T-helper 1 cell (primary cell): ENCODE measurements at regions not wholly inside any gene's neighbourhood (a gene's known extent, or its start where the extent isn't known, plus 50 kb on each side); places are given as distances from the start of the nearest gene placed in this dataset.

ENCODE experiments used
- DNase-seq, 5 donors: peaks; one replicate each; pipeline ENCODE4 v3.0.0-alpha.2; 2012 to 2020

DNA sequence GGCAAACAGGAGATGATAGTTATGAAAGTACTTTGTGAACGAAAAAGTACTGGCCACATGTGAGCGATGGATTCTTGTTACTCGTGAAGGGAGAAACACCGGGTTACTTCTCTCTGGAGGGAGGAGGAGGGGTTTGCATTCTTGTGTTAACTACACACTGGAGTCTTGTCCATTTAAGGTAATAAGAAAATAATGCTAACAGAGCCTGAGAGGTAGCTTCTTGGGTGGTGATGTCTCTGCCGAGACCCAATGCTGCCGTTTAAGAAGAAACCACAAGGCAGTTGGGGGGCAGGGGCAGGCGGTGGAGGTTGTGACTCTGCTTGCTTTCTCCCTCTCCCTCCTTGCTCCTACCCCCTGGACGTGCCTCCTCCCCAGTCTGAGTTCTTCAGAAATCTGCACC lies 100.9 kb upstream of the ROPN1 start:
- no peak for DNase-seq

DNA sequence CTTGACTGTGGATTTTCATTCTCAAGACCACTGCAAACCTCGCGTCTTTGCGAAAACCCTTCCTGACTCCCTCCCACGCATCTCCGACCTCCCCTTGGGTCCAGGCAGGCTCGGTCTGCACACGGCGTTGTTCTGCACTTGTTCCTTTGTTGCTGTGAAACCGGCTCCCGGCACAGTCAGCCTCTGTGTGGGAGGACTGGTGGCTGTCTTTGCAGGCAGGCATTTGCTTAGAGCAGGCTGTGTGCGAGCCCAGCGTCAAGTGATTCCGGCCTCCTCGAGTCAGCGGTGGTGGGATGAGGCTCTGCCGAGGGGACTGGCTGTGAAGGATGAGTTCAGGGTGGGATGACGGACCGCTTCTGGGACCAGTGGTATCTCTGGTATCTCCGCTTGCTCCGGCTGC lies 102.6 kb upstream of the ROPN1 start:
- DNase-seq: no peak

DNA sequence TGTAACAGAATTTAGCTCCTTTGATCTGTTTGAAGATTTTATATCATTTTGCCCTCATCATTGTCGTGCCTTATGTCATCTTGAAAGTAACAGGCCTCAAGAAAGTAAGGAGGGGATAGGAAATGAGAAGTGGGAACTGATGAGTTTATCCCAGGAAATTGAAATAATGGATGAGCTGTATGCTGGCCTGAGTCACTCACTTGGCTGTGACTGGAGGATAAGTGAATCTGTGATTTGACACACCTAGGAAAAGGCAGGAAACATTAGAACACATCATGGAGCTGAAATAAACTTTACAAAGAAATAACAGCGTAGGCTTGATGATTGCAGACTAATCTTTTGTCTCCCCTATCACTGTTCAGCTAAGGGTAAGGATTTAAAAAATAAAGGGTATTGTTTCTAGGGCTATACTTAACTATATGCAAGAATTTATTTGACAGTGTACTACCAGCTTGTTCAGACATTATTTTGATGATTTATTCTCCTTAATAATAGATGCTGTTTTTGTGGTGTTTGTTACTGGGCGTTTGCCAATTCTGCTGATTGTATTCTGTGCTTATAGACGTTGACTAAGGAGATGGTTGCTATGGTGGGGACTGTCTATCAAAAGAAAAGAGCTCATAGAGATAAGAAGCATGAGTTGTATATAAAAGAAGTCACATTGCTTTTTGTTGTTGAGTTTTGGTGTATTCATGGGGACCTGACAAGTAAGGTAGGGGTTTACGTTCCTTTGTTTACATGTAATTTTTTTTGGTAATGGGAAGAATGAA lies 105.6 kb upstream of the ROPN1 start:
- DNase-seq: no peak

DNA sequence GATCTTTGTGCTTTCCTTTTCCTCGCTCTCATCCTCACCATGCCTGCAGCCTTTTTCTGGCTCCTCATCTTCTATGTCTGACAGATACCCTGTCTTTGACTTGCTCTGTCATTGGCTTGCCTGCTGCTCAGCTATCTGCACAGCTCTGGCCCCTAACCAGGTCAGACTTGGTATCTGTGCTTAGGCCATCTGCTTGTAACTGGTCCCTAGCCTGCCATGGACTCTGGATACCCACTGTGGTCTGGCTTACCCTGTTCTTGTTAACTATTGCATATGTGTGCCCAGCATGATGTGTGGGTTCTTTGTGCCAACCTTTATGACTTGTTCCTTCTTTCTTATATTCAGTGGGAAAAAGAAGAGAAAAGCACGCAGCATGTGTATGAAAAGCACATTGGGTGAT lies 109.7 kb upstream of the ROPN1 start:
- no peak for DNase-seq

DNA sequence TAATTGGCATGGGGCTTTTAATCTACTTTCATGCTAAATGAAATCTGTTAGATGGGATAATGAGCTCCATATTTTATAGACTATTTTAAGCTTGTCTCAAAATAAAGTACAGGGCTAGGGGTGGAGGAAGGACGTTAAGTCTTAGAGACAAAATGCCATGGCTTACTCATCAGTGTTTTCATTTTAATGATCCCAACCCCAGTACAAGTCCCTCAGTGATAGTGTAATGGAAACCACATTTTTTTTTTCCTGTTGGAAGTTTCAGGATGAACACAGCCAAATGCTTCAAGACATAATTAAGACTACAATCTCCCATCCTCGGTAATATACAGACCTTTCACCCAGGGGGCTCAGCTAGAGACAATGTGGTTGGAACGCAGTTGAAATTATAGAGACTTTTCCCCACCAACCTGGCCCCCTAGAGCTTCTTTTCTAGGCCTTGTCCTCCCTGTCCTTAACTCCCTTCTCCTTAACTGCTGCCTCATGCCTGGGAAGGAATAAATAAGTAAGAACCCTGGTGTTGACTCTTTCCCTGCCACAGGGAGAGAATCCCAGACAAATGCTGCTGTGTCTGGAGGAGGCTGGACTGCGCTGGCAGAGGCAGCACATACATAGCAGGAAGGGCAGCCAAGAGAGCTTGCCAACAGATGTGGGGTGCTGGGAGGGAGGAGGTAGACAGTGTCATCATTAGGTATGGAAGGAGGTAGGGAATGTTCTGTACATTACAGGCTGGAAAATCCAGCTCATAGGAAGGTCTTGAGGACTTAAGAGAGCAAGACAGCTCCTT lies 115.4 kb upstream of the ROPN1 start:
- no peak for DNase-seq

DNA sequence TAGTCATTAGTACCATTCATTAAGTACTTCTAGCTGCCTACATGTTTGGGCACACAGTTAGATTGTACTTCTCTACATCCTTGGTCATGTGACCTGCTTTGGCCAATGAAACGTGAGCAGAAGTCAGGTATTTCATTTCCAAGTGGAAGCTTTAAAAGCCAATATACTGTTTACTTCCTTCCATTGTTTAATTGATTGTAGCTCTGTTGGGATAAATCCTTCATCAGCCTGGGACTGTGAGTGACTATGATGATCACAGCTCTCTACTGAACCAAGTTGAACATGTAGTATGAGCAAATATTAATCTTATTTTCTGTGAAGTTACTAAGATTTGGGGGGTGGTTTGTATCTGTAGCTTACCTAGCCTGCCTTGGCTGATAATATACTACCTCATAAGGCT lies 116.5 kb upstream of the ROPN1 start:
- DNase-seq: no peak

DNA sequence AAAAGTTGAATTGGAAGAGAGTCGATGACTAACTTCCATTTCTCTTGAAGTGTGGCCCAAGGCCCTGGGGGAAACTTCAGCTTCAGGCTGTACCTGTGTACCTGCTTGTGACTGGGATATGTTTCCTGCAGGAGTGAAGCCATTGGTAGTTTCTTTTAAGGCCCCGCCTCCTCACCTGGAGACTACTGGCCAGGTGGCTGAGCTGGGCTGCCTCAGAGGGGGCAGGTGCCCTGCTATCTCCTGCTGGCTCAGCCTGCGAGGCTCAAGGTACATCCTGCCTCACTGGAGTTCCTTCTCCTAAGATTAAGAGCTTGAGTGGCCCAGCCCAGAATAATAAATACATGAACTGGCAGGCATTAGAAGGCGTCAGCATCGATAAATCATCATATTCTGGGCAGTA lies 121.6 kb upstream of the ROPN1 start:
- no peak for DNase-seq

DNA sequence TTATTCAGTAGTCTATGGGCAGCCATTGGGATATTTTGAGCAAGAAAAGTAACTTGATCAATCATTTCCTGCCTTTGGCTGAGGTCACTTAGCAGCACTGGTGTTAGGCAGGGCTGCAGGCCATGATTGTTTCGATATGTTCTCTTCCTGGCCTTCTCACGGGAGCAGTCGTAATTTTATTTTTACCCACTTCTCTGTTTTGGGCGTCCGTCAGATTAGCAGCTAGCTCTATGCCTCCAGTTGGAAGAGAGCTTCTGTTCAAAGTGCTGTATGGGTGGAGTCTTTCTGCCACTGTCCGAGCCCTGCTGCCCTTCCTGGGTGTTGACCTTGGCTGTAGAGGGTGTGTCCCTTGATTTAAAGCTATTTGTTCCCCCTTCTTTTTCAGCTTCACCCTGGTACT lies 123.4 kb upstream of the ROPN1 start:
- DNase-seq: no peak

DNA sequence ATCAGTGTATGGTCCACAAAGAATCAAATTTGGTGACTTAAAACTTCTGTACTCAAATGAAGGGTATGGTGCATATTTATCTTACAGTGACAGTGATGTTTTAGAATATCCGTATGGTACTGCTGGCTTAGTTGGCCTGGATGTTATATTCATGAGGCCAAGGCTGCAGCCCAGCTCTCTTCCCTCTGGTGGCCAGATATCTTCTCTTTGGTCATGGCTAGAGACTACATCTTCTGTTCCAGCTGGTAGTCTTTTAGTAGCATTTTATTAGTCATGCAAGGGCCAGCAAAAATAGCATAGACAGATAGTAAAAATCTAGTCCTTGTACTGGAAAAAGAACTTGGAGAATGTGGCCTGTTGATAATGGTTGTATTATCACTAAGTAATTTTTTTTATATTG lies 124.0 kb upstream of the ROPN1 start:
- no peak for DNase-seq

DNA sequence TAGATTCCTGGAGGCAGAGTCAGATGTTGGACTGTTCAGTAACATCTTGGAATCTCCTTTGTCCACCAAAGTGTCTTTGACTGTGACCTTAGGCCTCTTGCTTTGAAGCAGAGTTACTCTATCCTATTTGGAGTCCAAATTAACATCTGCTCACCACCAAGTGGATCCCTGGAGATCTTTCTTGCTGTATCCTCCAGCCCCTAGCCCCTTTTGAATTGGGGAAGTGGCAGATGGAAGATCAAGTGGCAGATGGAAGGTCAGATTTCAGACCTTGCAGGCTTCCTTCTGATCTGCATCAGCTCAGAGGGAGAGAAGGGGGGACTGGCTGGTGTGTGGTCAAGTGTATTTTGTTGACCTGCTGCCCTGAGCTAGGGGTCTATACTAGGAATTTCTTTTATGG lies 125.0 kb upstream of the ROPN1 start:
- DNase-seq: no peak

DNA sequence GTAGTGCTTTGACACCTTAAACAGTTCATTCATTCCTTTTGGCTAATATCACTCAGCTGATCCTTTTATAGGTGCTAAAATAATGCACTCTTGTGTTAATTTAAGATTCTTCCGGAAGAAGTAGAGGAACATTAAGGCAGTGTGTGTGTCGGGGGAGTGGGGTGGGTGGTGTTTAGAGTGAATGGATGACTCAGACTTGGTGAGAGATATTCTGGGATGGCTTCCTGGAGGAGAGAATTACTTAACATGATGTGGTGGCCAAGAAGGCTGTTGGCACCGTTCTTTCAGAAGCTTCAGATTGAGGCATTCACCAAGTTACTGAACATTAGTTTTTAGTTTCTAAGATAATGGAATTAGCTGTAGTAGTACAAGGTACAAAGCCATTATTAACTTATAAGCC lies 125.6 kb upstream of the ROPN1 start:
- no peak for DNase-seq

DNA sequence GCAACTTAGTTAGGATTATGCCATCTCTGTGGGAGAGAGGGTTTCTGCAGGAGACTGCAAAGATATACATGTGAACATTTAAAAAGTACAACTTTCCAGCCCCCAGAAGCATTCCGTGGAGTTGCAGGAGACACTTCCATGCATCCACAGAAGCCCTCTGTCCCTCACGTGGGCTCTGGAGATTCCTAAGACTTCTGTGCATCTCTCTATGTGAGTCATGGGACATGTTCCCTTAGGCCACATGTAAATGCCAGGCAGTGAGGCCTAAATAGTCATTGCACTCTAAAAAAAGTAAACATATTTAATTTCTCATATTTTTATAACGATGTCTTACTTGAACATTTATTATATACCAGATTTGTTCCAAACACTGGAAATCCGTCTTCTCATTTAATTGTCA lies 126.5 kb upstream of the ROPN1 start:
- no peak for DNase-seq

DNA sequence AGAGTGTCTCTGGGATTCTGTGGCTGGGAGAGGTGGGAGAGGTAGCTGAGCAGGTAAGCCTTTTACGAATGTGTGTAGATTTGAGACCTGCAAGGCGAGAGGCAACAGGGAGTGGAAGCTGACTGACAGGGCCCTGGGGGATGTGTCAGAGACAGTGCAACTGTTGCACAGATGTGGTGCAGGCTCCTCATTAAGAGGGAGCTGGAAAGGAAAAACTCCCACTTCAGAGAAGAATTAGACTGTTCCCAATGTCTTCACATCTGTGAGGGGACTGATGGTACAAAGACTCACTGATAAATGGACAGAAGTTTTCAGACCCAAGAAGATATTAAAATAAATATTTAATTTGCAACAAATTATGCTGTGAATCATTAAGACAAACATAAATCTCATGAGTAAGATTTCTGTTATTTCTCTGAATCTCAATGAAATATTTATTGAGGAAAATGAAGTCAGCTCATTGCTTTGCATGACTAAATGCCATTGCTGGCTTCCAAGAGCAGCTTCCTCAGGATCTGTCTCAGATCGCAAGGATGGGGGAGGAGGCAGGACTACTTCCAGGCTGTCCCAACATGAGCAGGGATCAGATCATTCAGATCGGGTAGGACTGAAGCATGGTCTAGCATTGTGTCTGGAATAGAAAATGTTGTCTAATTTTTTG lies 127.3 kb upstream of the ROPN1 start:
- no peak for DNase-seq

DNA sequence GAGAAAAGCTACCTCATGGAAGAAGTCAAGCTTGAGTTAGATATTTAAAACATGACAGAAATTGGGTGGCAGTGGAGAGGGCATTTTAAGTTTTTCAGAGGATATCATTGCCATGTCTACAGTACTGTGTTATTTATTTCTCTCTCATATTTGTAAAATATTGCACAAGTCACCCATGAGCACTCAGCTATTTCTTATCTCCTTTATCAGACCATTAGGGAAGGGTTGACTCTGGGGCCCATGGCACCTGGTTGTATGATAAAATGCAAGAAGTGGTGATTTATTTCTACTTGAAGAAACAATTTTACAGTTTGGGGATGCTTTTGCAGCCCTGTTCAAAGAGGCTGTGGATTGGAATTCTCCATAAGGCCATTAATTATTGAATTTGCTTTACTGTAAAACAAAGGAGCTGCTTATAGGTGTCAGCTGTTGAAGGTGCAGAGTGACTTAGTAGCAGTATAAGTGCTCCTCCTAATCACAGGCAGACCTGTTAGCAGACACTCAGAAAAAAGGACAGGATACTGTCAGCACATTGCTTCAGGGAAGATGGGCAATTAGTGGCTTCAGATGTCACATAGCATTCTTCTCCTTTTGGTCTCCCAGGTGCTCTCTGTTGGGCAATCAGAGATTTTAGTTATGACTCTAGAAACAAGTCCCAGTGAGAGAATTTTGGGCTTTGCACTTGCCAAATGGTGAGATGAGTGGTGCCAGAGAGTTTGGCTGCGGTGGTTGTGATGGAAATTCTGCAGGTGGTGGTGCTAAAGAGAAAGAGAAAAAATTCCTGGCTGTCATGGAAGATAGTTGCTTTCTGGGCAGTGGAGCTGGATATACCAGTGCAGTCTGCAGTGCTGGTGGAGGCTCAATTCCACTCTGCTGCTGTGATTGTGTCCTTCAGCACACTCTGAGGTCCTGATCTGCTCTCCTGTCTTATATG lies 129.7 kb upstream of the ROPN1 start:
- no peak for DNase-seq

DNA sequence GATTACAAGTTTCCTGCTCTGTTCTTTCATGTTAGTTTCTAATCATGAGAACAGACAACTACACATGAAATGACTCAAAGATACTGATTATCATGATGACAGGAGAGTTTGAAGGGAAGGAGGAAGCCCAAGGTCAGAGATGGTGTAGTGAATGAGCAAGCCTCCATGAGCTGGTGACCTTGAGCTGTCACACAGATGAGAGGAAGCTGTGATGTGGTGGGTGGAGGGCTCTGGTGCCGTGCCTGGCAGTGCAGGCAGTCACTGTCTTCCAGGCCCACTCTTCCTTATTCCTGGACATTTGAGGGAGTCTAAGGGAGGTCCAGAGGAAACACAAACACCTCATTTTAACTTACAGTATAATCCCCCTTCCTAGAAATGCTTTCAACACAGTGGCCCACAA lies 133.4 kb upstream of the ROPN1 start:
- DNase-seq: no peak

DNA sequence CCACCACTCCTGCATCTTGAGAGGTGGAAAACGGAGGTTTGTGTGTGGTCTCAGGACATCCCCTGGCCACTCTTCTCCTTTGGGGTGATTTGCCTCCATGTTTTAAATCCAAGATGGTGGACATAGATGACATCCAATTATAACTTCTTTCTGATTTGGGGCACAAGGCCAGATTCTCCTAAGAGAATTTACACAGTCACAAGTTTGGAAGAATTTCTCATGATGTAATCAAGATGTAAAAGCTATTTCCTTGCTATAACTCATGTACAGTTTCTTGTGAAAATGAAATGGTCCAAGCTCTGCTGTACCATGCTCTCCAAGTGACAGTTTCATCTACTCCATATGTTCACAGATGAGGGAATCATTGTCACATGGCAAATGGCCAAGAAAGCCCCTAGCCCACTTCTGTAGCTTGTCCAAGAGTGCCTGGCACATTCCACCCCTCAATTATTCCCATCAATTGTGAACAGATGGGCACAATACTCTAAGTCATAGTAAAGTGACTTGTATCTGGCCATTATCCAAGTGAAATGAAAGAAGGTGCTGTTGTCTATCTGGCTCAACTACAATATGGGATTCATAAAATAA lies 134.6 kb upstream of the ROPN1 start:
- DNase-seq: no peak

DNA sequence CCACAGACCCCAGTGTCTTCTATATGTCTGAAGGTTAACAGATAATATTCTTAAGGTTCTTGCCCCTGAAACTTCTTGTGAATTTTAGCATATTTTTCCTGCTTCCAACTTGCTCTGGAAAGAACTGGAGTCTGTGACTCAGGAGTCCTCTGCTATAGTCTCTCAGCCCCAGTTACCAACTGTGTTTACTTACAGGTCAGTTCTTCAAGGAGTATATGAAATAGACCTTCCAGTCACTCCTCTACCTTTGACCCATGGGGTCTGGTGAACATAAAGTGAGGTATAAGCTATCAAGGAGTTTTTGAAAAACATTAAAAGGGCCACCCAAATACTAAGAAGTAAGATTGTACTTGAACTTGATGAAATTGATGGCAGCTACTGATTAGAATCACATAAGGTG lies 139.2 kb upstream of the ROPN1 start:
- DNase-seq: no peak

DNA sequence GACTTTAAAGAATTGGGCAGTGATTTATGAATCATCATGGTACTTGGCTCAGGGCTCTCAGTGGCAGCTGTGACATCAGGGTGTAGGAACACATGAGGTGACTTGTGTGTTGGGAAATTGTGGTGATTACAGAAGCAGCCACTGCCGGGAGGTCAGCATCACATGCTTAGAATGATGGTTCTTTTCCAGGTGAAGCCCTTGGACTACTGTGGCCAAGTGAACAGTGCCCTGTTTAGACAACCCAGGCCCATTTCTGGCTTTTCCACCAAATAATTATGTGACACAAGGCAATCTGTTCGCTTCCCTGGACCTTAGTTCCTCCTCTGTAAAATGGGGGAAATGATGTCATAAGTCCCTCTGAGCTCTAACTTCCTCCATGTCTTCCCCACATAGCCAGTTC lies 139.7 kb upstream of the ROPN1 start:
- DNase-seq: no peak

DNA sequence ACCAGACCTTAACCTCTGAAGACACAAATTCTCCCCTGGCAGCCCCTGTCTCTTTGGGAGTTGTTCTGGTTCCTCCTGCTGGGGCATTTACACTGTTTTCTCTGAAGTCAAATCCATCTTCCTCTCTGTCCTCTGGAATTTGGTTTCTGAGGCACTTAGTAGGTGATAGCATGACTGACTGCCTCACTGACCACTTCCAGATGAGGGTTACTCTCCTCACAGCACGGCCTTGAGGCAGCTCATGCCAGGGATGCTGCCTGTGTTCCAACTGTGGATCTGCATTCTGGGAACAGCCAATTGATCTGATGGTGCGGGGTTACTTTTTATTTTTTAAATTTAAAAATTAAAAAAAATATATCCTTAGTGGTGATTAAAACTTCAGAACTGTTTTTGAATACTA lies 140.9 kb upstream of the ROPN1 start:
- DNase-seq: no peak

DNA sequence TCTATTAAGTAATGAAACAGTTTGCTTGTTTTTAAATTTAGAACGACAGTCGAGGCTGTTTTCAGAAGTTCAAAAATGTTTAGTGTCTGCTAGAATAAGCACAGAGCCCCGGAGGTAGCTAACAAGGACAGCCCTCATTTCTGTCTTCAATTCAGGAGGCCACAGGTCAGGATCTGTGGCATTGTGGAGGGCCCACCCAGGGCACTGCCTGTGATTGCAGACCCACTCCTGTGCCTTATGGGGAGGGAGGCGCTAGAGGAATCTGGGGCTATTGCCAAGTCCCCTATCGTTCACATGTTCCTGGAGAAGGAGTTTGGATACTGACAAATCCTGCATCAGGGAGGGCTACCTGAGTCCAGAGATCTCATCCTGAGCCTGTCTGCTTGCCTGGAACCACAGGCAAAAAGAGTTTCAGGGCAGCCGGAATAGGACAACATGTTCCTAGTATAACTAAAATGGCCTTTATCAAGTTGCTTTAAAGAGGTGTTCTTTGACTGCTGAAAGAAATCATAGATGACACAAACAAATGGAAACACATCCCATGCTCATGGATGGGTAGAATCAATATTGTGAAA lies 141.5 kb upstream of the ROPN1 start:
- no peak for DNase-seq

DNA sequence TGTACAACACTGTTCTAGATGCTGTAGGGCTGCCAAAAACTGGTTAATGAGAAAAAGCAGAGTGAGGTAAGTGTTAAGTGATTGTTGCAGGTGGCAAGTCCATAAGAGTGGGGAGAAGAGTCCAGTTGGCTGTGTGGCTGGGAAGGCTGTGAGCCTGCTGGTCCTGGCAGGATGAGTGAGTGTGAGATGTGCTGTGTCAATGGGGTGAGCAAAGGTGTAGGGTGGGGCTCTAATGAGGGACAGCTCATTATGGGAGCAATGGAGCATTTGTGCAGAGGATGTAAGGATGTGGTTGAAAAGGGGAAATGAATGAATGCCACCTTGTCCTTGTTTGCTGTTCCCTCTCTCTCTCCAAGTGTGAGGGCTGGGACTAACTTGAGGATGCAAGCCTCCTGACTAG lies 145.3 kb upstream of the ROPN1 start:
- DNase-seq: no peak

DNA sequence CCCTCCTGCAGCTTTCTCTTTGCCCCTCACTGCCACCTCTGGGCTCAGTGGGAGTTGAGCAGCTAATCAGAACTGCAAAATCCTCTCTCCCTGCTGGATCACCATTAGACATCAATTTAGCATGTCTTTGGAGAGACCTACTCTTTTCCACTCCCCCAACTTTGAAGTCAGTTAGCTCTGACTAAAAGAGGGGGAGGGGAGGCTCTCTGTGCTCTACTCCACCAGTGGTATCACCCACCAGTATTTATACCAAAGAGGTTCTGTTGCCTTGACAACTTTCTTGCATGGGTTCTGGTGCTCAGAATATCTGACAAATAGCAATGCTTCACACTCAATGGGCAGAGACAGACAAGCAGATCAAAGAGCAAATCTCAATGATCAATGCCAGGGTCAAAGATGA lies 146.2 kb upstream of the ROPN1 start:
- DNase-seq: no peak
